Caco-2 (cell line): ENCODE measurements at regions not wholly inside any gene's neighbourhood (a gene's known extent, or its start where the extent isn't known, plus 50 kb on each side); places are given as distances from the start of the nearest gene placed in this dataset.

Experiments used
- BruUV-seq: library from RNA; stranded (reverse); fragments of 400-500 nt; replicated peaks from 2 replicates; lab custom pipeline; 2021; lab: Mats Ljungman, UMichigan
- CTCF ChIA-PET: fragments of 300-600 bp; sonication (Branson Sonifier 250); formaldehyde crosslinking; loops from one replicate; lab custom pipeline; 2022; ENCODE audit warnings: antibody characterized with exemption; lab: Charles Lee
- POLR2A ChIA-PET: fragments of 300-600 bp; sonication (Branson Sonifier 250); formaldehyde crosslinking; loops from one replicate; lab custom pipeline; 2022; ENCODE audit warnings: antibody characterized with exemption; lab: Charles Lee
- DNase-seq, 2 experiments: peaks; one replicate each; pipeline versions ENCODE4 v3.0.0 to v3.0.0-alpha.2; 2020 to 2022
- H3K27me3 ChIP-seq: replicated peaks from 2 replicates; pipeline ENCODE4 v1.6.0; 2011; ENCODE audit warnings: low read length; ENCODE audit not compliant: control insufficient read depth, insufficient read depth
- H3K36me3 ChIP-seq: 2 replicates; pipeline ENCODE4 v1.5.1; 2011; ENCODE audit warnings: low read length; ENCODE audit not compliant: control insufficient read depth, insufficient read depth
- H3K4me1 ChIP-seq: fragments of 250-450 bp; sonication (Bioruptor Pico); 2 replicates; pipeline ENCODE4 v1.5.1; 2020; ENCODE audit warnings: mild to moderate bottlenecking
- H3K4me3 ChIP-seq: 2 replicates; pipeline ENCODE4 v1.5.1; 2011; ENCODE audit warnings: low read depth, mild to moderate bottlenecking, control low read depth, low read length
- H3K9me3 ChIP-seq: fragments of 250-450 bp; sonication (Bioruptor Pico); 2 replicates; pipeline ENCODE4 v1.5.1; 2020; ENCODE audit warnings: mild to moderate bottlenecking, moderate library complexity
- H3K27ac Mint-ChIP-seq: one replicate; pipeline ENCODE4 v1.8.0; 2022; ENCODE audit warnings: mixed read lengths; ENCODE audit not compliant: unreplicated experiment
- H3K27me3 Mint-ChIP-seq: one replicate; pipeline ENCODE4 v1.8.0; 2022; ENCODE audit warnings: mixed read lengths; ENCODE audit not compliant: insufficient read depth, unreplicated experiment
- H3K36me3 Mint-ChIP-seq: one replicate; pipeline ENCODE4 v1.8.0; 2022; ENCODE audit warnings: mild to moderate bottlenecking, mixed read lengths; ENCODE audit not compliant: insufficient read depth, unreplicated experiment
- H3K4me1 Mint-ChIP-seq: one replicate; pipeline ENCODE4 v1.8.0; 2022; ENCODE audit warnings: low read depth, mixed read lengths; ENCODE audit not compliant: unreplicated experiment
- H3K4me3 Mint-ChIP-seq: one replicate; pipeline ENCODE4 v1.8.0; 2022; ENCODE audit warnings: mild to moderate bottlenecking, moderate library complexity, mixed read lengths; ENCODE audit not compliant: unreplicated experiment
- H3K9me3 Mint-ChIP-seq: one replicate; pipeline ENCODE4 v1.8.0; 2022; ENCODE audit warnings: mixed read lengths; ENCODE audit not compliant: unreplicated experiment
- intact Hi-C: fragments of 100-400 bp; cut with micrococcal nuclease; formaldehyde crosslinking; loops from one replicate; pipeline ENCODE4 v1.10.0; 2022; ENCODE audit not compliant: unreplicated experiment
- TF ChIP-seq, protein P1 (sequence below), 2 experiments: fragments of 200-600 bp in 1 of 2; IDR thresholded peaks; 1 replicate in 1 of 2; 2 replicates in 1 of 2; pipeline versions ENCODE4 v1.5.1 to v1.8.0; 2011 to 2022; ENCODE audit warnings: antibody characterized with exemption in 1 of 2, control low read depth in 1 of 2, inconsistent platforms in 1 of 2, low read depth in 1 of 2, low read length in 1 of 2, mild to moderate bottlenecking in 1 of 2, moderate library complexity in 1 of 2; ENCODE audit not compliant: insufficient read depth in 1 of 2, severe bottlenecking in 1 of 2, unreplicated experiment in 1 of 2

DNA sequence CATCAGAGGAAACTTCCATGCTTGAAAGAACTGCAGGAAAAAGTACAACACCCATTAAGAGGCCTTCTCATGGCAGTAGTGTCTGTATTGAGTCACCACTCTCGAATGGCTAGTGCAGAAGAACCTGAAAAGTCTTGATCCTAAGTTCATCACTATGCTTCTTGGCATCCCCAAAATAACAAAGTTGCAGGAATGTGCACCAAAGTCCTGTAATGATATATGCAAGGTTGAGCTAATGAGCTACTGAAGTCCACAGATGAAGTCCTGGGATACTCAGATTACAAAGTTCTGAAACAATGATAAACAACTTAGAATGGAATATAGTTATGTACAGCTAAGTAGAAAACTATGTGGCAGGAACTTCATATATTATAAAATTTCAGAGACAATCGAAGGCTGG lies 545.4 kb downstream of the FOXG1 start:
- H3K36me3 Mint-ChIP-seq: no peaks in the 10 kb centered on the region
- H3K9me3 Mint-ChIP-seq: no peaks in the 10 kb centered on the region
- no peak overlapping the region for H3K4me3 Mint-ChIP-seq
- no peaks in the 10 kb centered on the region for H3K4me1 Mint-ChIP-seq
- no TSS peak for BruUV-seq
- no peaks in the 10 kb centered on the region for H3K27me3 Mint-ChIP-seq
- POLR2A ChIA-PET: no interaction called here
- CTCF ChIA-PET: interaction anchor here (0.6 to 0.7 kb wide), 2 partner anchors 9 to 865 kb away, joined by 3 to 4 read pairs; no protein-coding TSS in a partner anchor
- Histone ChIP-seq H3K27me3 (no peaks in the 10 kb centered on the region), H3K9me3 (no peaks in the 10 kb centered on the region), H3K4me3 (no peak overlapping the region), H3K36me3 (no peaks in the 10 kb centered on the region), H3K4me1 (no peaks in the 10 kb centered on the region)
- no peak overlapping the region for H3K27ac Mint-ChIP-seq
- intact Hi-C loops: no loop called here
- DNase-seq: no peak
- TF ChIP-seq, protein P1, sequence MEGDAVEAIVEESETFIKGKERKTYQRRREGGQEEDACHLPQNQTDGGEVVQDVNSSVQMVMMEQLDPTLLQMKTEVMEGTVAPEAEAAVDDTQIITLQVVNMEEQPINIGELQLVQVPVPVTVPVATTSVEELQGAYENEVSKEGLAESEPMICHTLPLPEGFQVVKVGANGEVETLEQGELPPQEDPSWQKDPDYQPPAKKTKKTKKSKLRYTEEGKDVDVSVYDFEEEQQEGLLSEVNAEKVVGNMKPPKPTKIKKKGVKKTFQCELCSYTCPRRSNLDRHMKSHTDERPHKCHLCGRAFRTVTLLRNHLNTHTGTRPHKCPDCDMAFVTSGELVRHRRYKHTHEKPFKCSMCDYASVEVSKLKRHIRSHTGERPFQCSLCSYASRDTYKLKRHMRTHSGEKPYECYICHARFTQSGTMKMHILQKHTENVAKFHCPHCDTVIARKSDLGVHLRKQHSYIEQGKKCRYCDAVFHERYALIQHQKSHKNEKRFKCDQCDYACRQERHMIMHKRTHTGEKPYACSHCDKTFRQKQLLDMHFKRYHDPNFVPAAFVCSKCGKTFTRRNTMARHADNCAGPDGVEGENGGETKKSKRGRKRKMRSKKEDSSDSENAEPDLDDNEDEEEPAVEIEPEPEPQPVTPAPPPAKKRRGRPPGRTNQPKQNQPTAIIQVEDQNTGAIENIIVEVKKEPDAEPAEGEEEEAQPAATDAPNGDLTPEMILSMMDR (IDR thresholded peaks at IDR 0.05; ENCODE audit: insufficient read depth in 1 of 2, low read depth in 1 of 2, low read length in 1 of 2, severe bottlenecking in 1 of 2, unreplicated experiment in 1 of 2): no peak

DNA sequence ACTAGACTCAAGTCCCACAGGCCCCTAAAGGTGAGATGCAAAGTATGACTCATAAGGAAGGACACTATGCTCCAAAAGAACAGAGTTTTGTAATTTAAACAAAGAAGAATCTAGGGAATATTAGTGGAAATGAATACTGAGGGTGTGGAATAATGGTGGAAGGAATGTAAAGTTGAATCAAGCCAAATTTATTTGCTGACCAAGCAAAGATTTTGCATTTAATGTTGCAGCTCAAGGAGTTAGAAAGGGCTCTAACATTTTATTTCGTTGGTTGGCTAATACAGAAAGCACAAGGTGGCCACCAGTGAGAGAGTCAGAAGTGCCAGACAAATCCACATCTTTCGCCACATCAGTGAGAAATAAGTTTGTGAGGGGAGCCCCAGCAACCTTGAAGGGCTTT lies 550.3 kb downstream of the FOXG1 start:
- H3K4me1 ChIP-seq: no peaks in the 10 kb centered on the region
- ChIA-PET CTCF (no interaction called here), POLR2A (no interaction called here)
- Mint-ChIP-seq H3K4me3 (no peak overlapping the region), H3K27ac (no peak overlapping the region), H3K27me3 (no peaks in the 10 kb centered on the region), H3K4me1 (no peaks in the 10 kb centered on the region), H3K36me3 (no peaks in the 10 kb centered on the region), H3K9me3 (no peaks in the 10 kb centered on the region)
- no peak overlapping the region for H3K4me3 ChIP-seq
- intact Hi-C loops: no loop called here
- H3K27me3 ChIP-seq: no peaks in the 10 kb centered on the region
- no peaks in the 10 kb centered on the region for H3K9me3 ChIP-seq
- DNase-seq: no peak
- no peaks in the 10 kb centered on the region for H3K36me3 ChIP-seq
- BruUV-seq: no TSS peak
- TF ChIP-seq, protein P1 (IDR thresholded peaks at IDR 0.05; ENCODE audit: insufficient read depth in 1 of 2, low read depth in 1 of 2, low read length in 1 of 2, severe bottlenecking in 1 of 2, unreplicated experiment in 1 of 2): no peak

DNA sequence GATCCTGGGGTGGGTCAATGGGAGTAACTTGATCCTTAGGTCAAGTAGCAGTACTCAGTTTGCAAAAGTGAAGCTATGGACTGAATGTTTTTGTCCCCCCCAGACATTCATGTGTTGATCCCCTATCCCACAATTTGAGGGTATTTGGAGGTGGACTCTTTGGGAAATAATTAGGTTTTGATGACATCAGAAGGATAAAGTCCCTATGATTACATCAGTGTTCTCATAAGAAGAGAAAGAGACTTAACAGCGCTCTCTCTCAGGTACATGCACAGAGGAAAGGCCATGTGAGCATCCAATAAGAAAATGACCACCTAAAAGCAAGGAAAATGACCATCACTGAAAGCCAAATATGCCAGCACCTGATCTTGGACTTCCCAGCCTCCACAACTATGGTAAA lies 550.8 kb downstream of the FOXG1 start:
- H3K4me1 ChIP-seq: no peaks in the 10 kb centered on the region
- H3K36me3 ChIP-seq: no peaks in the 10 kb centered on the region
- intact Hi-C loops: no loop called here
- Mint-ChIP-seq H3K36me3 (no peaks in the 10 kb centered on the region), H3K27me3 (no peaks in the 10 kb centered on the region), H3K4me3 (no peak overlapping the region), H3K27ac (no peak overlapping the region), H3K9me3 (no peaks in the 10 kb centered on the region), H3K4me1 (no peaks in the 10 kb centered on the region)
- DNase-seq: no peak
- TF ChIP-seq, protein P1 (IDR thresholded peaks at IDR 0.05; ENCODE audit: insufficient read depth in 1 of 2, low read depth in 1 of 2, low read length in 1 of 2, severe bottlenecking in 1 of 2, unreplicated experiment in 1 of 2): no peak
- H3K4me3 ChIP-seq: no peak overlapping the region
- ChIA-PET CTCF (no interaction called here), POLR2A (no interaction called here)
- no TSS peak for BruUV-seq
- no peaks in the 10 kb centered on the region for H3K27me3 ChIP-seq
- H3K9me3 ChIP-seq: no peaks in the 10 kb centered on the region
